ENCODE measurements at regions not wholly inside any gene's neighbourhood (a gene's known extent, or its start where the extent isn't known, plus 50 kb on each side); places are given as distances from the start of the nearest gene placed in this dataset.
"Not testable (repeated sequence)": the region's sequence is repeated elsewhere in the genome, so short reads cannot be mapped to it uniquely, and the experiment has no call there.

DNA sequence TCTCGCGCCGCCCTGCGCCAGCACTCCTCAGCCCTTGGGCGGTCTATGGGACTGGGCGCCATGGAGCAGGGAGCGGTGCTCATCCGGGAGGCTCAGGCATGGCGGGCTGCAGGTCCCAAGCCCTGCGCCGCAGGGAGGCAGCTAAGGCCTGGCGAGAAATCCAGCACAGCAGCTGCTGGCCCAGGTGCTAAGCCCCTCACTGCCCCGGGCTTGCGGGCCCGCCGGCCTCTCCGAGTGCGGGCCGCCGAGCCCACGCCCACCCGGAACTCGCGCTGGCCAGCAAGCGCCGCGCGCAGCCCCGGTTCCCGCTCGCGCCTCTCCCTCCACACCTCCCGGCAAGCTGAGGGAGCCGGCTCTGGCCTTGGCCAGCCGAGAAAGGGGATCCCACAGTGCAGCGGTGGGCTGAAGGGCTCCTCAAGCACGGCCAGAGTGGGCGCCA, 1517.2 kb downstream of the GRIK2 start:
- H3K79me2 ChIP-seq (ENCODE audit: control insufficient read depth in 1 of 2, insufficient read depth in 2 of 2, low read length in 2 of 2); H3K27me3 ChIP-seq (replicated peaks in 1 of 4; ENCODE audit: control insufficient read depth in 3 of 4, extremely low read depth in 1 of 4, insufficient read depth in 3 of 4, low read length in 3 of 4); H4K8ac ChIP-seq (ENCODE audit: extremely low read depth, insufficient read depth, low read length); POLR2A ChIA-PET (ENCODE audit: partially characterized antibody); H4K20me1 ChIP-seq (replicated peaks in 1 of 2; ENCODE audit: control insufficient read depth in 1 of 2, insufficient read depth in 2 of 2, low read length in 2 of 2); H4K91ac ChIP-seq (replicated peaks; ENCODE audit: insufficient read length, low read length); DNase-seq (ENCODE audit: low read depth in 1 of 2, low spot score in 2 of 2); H2BK12ac ChIP-seq (ENCODE audit: low read depth, low read length); H2AK5ac ChIP-seq (ENCODE audit: low read depth, low read length); H3K79me1 ChIP-seq (ENCODE audit: low read depth, low read length); H3K23ac ChIP-seq (ENCODE audit: insufficient read length); H3K18ac ChIP-seq (ENCODE audit: extremely low read depth, low read length); H3K4ac ChIP-seq (replicated peaks; ENCODE audit: insufficient read length, low read depth, low read length); H3K14ac ChIP-seq (ENCODE audit: insufficient read length); H2BK20ac ChIP-seq (ENCODE audit: low read length); FAIRE-seq; CTCF ChIA-PET (ENCODE audit: partially characterized antibody); H2BK5ac ChIP-seq (ENCODE audit: low read depth, low read length); H3K56ac ChIP-seq (replicated peaks; ENCODE audit: insufficient read length, low read depth, low read length); H3K27ac ChIP-seq (ENCODE audit: low read depth, low read length); H2AFZ ChIP-seq (ENCODE audit: low read length); H3K4me1 ChIP-seq (replicated peaks in 1 of 4; ENCODE audit: control insufficient read depth in 3 of 4, insufficient read depth in 4 of 4, low read length in 3 of 4); H2BK15ac ChIP-seq (ENCODE audit: low read length); H3K4me3 ChIP-seq (ENCODE audit: extremely low read depth in 1 of 4, insufficient read depth in 2 of 4, low read depth in 3 of 4, low read length in 4 of 4); H3K4me2 ChIP-seq (ENCODE audit: insufficient read depth in 1 of 2, low read depth in 2 of 2, low read length in 2 of 2); H3K9me3 ChIP-seq (ENCODE audit: insufficient read depth in 2 of 2, low read depth in 1 of 2, low read length in 1 of 2); H3K36me3 ChIP-seq (ENCODE audit: control insufficient read depth in 2 of 4, insufficient read depth in 4 of 4, low read length in 3 of 4); H4K5ac ChIP-seq (ENCODE audit: insufficient read length, low read depth, low read length); H3K9ac ChIP-seq (replicated peaks in 1 of 4; ENCODE audit: extremely low read depth in 1 of 4, low read depth in 3 of 4, low read length in 3 of 4); H2BK120ac ChIP-seq (replicated peaks; ENCODE audit: low read depth, low read length); H3K23me2 ChIP-seq (ENCODE audit: low read depth, low read length): not testable (repeated sequence)
- 93% methylated on average over 10 of the region's 38 CpGs; no CpG with 5 or more reads in 1 of the 2 experiments for WGBS, 2 experiments (ENCODE audit: extremely low coverage in 1 of 2, insufficient coverage in 1 of 2, insufficient read length in 1 of 2, insufficient replicate concordance in 2 of 2, low coverage in 1 of 2, low lambda C conversion rate in 2 of 2, missing lambda C conversion rate in 1 of 2)

Measured in H1 (cell line).